ENCODE measurements at regions not wholly inside any gene's neighbourhood (a gene's known extent, or its start where the extent isn't known, plus 50 kb on each side); places are given as distances from the start of the nearest gene placed in this dataset.

GRCh38 chr16:51017969-51018368 lies 133.1 kb downstream of the SALL1 start:
- DNase-seq (ENCODE audit: extremely low spot score, unreplicated experiment): no peak
- Mint-ChIP-seq H3K27ac (no peak overlapping the region), H3K9me3 (peaks cover 5% of the 10 kb centered on the region), H3K4me1 (ENCODE audit: unreplicated experiment) (peaks cover 5% of the 10 kb centered on the region), H3K27me3 (peaks cover 16% of the 10 kb centered on the region), H3K36me3 (no peaks in the 10 kb centered on the region), H3K4me3 (no peak overlapping the region)
- no peak for TF ChIP-seq CTCF (conservative IDR thresholded peaks at IDR 0.05)

GRCh38 chr16:51012396-51012795 lies 138.7 kb downstream of the SALL1 start:
- H3K27me3 Mint-ChIP-seq: peaks cover 16% of the 10 kb centered on the region
- no peak overlapping the region for H3K4me3 Mint-ChIP-seq
- H3K27ac Mint-ChIP-seq: no peak overlapping the region
- H3K4me1 Mint-ChIP-seq (ENCODE audit: unreplicated experiment): peaks cover 5% of the 10 kb centered on the region
- DNase-seq (ENCODE audit: extremely low spot score, unreplicated experiment): no peak
- H3K9me3 Mint-ChIP-seq: peaks cover 17% of the 10 kb centered on the region
- TF ChIP-seq CTCF (conservative IDR thresholded peaks at IDR 0.05): no peak
- H3K36me3 Mint-ChIP-seq: no peaks in the 10 kb centered on the region

- no peak for DNase-seq (ENCODE audit: extremely low spot score, unreplicated experiment)
- Mint-ChIP-seq H3K4me3 (no peak overlapping the region), H3K36me3 (no peaks in the 10 kb centered on the region), H3K9me3 (peaks cover 17% of the 10 kb centered on the region), H3K27me3 (peaks cover 16% of the 10 kb centered on the region), H3K4me1 (ENCODE audit: unreplicated experiment) (peaks cover 5% of the 10 kb centered on the region), H3K27ac (no peak overlapping the region)
- no peak for TF ChIP-seq CTCF (conservative IDR thresholded peaks at IDR 0.05)
These were observed 140.3 kb downstream of the SALL1 start for GRCh38 chr16:51010817-51011216.

- Mint-ChIP-seq H3K27ac (no peak overlapping the region), H3K9me3 (peaks cover 12% of the 10 kb centered on the region), H3K27me3 (peaks cover 7% of the 10 kb centered on the region), H3K4me3 (no peak overlapping the region), H3K36me3 (no peaks in the 10 kb centered on the region), H3K4me1 (ENCODE audit: unreplicated experiment) (peaks cover 5% of the 10 kb centered on the region)
- TF ChIP-seq CTCF (conservative IDR thresholded peaks at IDR 0.05): no peak
- no peak for DNase-seq (ENCODE audit: extremely low spot score, unreplicated experiment)
These were observed 141.3 kb downstream of the SALL1 start for GRCh38 chr16:51009813-51010212.

GRCh38 chr16:51009359-51009758 lies 141.7 kb downstream of the SALL1 start:
- peaks cover 5% of the 10 kb centered on the region for H3K4me1 Mint-ChIP-seq (ENCODE audit: unreplicated experiment)
- H3K27me3 Mint-ChIP-seq: peaks cover 7% of the 10 kb centered on the region
- no peak overlapping the region for H3K4me3 Mint-ChIP-seq
- H3K27ac Mint-ChIP-seq: no peak overlapping the region
- no peak for DNase-seq (ENCODE audit: extremely low spot score, unreplicated experiment)
- peaks cover 12% of the 10 kb centered on the region for H3K9me3 Mint-ChIP-seq
- no peaks in the 10 kb centered on the region for H3K36me3 Mint-ChIP-seq
- TF ChIP-seq CTCF (conservative IDR thresholded peaks at IDR 0.05): no peak

GRCh38 chr16:51008607-51009006 lies 142.5 kb downstream of the SALL1 start:
- peaks cover 12% of the 10 kb centered on the region for H3K9me3 Mint-ChIP-seq
- H3K27me3 Mint-ChIP-seq: peaks cover 7% of the 10 kb centered on the region
- no peak for DNase-seq (ENCODE audit: extremely low spot score, unreplicated experiment)
- no peak for TF ChIP-seq CTCF (conservative IDR thresholded peaks at IDR 0.05)
- peaks cover 5% of the 10 kb centered on the region for H3K4me1 Mint-ChIP-seq (ENCODE audit: unreplicated experiment)
- no peak overlapping the region for H3K27ac Mint-ChIP-seq
- H3K36me3 Mint-ChIP-seq: no peaks in the 10 kb centered on the region
- no peak overlapping the region for H3K4me3 Mint-ChIP-seq

All from type B pancreatic cell (in vitro differentiated cells).